GM12865 (cell line): ENCODE measurements at regions not wholly inside any gene's neighbourhood (a gene's known extent, or its start where the extent isn't known, plus 50 kb on each side); places are given as distances from the start of the nearest gene placed in this dataset.
A peak's percentile ranks its signal among the peaks of the same experiment; 100 is the strongest.

ENCODE experiments used
- DNase-seq: peaks from one replicate; pipeline ENCODE4 v3.0.0; 2010; ENCODE audit warnings: low read depth
- H3K4me3 ChIP-seq: 2 replicates; pipeline ENCODE4 v1.5.1; 2011; ENCODE audit warnings: mild to moderate bottlenecking, low read depth, low read length, control low read depth
- CTCF ChIP-seq: IDR thresholded peaks from 2 replicates; pipeline ENCODE4 v1.5.1; 2011; ENCODE audit warnings: low read length, control low read depth, low read depth, inconsistent platforms; ENCODE audit not compliant: insufficient read depth; ENCODE audit errors: missing control alignments

DNA sequence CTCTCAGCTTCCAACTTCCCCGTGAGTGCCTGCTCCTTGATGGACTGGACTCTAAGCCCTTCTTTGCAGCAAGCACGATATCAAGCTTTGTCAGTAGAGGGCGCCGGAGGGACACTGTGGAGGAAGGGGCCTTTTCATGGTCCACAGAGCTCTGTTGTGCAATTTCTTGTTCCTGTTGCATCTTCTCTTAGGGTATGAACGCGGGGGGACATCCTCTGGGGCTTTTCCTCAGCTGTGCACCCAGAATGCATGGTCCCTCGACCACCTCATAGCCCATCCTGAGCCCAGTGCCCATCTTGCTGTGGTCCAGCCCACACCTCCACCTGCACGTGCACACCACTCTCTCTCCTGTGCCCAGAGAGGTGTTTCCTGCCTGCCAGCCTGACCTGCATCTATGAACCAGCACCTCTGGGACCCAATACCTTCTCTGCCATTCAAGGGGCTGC lies 556.8 kb downstream of the PTPRU start:
- peak; percentile 81 for TF ChIP-seq CTCF
- peak; percentile 69 for DNase-seq
- no peak overlapping the region for H3K4me3 ChIP-seq

- TF ChIP-seq CTCF, result no peak
- no peak for DNase-seq
- no peak overlapping the region for H3K4me3 ChIP-seq
These were observed 553.6 kb downstream of the PTPRU start for GRCh38 chr1:29789910-29790247.

DNA sequence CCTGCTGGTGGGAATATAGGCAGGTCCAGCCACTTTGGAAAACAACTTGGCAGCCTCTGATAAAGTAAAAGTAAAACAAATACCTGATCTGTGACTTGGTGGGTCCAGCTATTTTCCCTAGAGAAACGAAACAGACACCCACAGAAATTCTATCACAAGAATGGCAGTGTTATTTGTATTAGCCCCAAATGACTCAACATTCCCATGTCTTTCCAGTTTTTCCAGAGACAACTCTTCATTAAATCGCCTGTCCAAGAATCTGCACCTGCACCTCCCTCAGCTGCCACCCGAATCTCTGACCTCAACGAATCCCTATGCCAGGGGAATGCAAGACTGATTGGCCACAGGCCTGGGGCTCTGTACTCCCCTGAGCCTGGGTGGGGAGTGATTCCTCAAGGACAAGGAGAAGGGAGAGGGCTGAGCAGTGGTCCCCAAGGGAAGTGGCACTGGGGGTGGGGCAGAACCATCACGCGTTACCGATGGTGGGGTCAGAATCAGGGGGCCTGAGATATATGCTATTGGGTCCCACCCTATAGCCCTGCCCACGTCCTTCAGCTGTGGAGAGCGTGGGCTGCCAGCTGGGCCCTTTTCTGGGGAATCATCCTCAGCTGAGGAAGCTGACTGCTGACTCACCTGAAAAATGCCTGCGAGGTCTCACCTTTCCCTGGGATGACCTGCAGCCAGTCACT lies 553.0 kb downstream of the PTPRU start:
- TF ChIP-seq CTCF, result no peak
- no peak overlapping the region for H3K4me3 ChIP-seq
- DNase-seq, result no peak

DNA sequence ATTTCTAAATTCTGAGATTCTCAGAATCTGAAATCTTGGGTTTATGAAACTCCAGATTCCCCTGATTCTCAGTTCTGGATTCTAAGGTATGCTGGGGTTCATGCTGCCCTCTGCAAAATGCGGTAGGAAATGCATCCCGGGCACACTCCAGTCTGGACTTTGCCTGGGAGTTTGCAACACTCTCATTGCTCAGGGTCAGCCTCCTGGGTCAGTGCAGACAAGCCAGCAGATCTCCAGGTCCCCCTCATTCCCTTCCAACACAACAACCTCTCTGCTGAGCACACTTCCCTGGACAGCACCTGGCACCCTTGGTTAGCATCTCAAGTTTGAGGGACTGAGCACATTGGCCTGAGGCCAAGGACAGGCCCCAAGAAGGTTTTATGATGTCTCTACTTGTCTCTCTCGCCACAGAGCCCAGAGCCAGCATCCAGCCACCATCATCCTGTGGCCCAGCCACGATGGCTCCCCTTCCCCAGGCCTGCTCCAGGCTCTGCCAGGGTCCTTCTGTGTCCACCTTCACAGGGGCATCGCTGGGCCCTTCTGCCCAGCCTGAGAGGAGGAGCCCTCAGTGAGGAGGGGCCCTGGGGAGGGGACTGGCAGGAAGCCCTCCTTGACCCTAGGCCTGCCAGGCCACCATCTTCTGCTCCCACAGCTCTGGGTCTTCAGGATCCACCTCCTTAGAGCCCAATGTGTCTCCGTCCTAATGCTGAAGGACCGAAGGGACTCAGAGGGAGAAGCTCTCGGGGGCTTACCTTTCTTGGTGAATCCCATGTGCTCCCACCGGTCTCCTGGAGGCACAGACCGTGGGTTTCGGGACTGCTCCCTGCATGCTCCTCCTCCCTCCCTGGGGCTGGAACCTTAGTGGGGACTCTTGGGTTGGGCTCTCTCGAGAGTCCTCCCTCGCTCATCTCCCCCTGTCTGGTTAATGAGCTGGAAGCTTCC lies 550.7 kb downstream of the PTPRU start:
- no peak for DNase-seq
- H3K4me3 ChIP-seq, result no peak overlapping the region
- TF ChIP-seq CTCF, result no peak

DNA sequence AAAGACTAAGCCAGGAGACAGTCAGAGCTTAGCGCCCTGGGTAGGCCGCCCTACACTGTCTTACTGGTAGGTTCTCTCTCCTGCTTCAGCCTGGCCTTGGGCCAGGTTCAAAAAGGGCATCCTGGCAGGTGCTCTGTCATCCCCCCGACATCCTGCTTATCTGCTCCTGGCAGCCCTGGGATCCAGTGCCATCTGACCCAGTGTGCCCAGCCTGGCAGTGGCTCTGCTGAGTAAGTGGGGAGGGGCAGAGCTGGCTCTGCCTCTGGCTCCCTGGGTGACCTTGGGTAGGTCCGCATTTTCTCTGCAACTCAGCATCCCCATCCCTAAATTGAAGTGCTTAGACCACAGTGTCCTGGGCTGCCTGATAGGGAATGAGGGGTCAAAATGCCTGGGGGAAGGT lies 549.9 kb downstream of the PTPRU start:
- DNase-seq, result no peak
- H3K4me3 ChIP-seq, result no peak overlapping the region
- no peak for TF ChIP-seq CTCF

DNA sequence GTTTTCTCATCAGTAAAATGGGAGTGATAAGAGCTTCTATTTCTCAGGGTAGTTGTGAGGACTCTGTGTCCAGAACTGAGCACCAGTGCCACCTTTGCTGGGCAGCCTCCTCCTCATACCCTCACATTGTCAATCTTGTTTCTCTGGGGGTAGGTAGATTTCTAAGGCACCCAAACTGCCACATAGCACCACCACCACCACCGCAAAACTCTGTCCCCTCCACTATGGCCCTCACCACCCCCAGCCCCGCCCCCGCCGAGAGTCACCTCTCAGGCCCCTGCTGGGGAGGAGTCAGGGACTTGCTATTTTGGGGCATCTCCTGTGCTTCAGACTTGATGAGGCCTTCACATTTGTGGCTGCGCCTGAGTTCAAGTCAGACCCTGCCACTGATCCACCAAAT lies 549.2 kb downstream of the PTPRU start:
- no peak for DNase-seq
- no peak overlapping the region for H3K4me3 ChIP-seq
- no peak for TF ChIP-seq CTCF

DNA sequence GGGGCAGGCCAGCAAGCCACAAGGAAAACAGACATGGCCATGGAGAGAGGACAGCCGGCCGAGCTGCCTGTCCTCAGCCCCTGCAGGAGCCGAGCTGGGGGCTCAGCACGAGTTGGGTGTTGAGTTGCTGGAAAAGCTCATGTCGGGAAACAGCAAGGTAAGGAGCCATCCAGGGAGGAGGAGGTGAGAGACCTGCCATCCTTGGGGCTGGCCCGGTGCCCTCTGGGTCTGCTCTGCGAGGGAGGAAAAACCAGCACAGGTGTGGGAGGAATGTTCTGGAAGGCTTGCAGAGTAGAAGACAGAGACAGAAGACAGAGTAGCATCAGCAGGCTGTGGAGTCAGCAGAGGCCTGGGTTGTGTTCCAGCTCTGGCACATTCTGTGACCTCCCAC lies 548.8 kb downstream of the PTPRU start:
- no peak for TF ChIP-seq CTCF
- no peak overlapping the region for H3K4me3 ChIP-seq

More for the DNA sequence above, 548.8 kb downstream of the PTPRU start:
- no peak for DNase-seq
